GM18519 (cell line): ENCODE measurements at regions not wholly inside any gene's neighbourhood (a gene's known extent, or its start where the extent isn't known, plus 50 kb on each side); places are given as distances from the start of the nearest gene placed in this dataset.
"Not testable (repeated sequence)": the region's sequence is repeated elsewhere in the genome, so short reads cannot be mapped to it uniquely, and the experiment has no call there.

Experiments
- ATAC-seq: cut with Tn5 transposase; IDR thresholded peaks from one replicate; pipeline ENCODE4 v1.9.1; 2021; ENCODE audit warnings: mild to moderate bottlenecking, moderate library complexity; ENCODE audit not compliant: unreplicated experiment, low FRiP score

- no peak for ATAC-seq
These were observed 329.2 kb upstream of the PRR16 start for GRCh38 chr5:120134944-120135343.

- ATAC-seq, result no peak
These were observed 326.5 kb upstream of the PRR16 start for GRCh38 chr5:120137582-120137981.

DNA sequence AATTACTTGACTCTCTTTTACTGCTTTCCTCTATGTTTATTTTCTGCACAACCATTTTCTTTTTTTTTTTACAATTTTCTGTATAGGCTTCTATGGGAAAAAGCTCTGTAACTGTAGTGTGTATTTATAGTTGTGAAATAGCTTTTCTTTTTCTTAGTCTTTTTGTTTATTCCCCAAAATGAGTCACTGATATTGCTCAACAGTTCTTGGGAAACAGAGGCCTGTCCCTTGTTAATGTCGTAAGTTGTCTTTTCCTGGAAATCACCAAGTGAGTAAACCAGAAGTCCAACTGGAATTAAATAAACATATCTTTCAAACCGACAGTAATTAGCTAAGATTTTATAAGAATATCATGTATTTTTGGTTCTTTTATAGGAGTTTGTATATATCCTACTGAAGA, 325.1 kb upstream of the PRR16 start:
- ATAC-seq, result no peak

- ATAC-seq, result no peak
These were observed 323.6 kb upstream of the PRR16 start for GRCh38 chr5:120140501-120140900.

GRCh38 chr5:120141076-120141475, 323.0 kb upstream of the PRR16 start:
- no peak for ATAC-seq

GRCh38 chr5:120146787-120147186, 317.3 kb upstream of the PRR16 start:
- no peak for ATAC-seq

DNA sequence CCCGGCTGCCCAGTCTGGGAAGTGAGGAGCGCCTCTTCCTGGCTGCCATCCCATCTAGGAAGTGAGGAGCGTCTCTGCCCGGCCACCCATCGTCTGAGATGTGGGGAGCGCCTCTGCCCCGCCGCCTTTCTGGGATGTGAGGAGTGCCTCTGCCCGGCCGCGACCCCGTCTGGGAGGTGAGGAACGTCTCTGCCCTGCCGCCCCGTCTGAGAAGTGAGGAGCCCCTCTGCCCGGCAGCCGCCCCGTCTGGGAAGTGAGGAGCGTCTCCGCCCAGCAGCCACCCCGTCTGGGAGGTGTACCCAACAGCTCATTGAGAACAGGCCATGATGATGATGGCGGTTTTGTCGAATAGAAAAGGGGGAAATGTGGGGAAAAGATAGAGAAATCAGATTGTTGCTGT, 316.2 kb upstream of the PRR16 start:
- ATAC-seq, result not testable (repeated sequence)

GRCh38 chr5:120150770-120151169, 313.3 kb upstream of the PRR16 start:
- no peak for ATAC-seq

- ATAC-seq, result no peak
These were observed 312.9 kb upstream of the PRR16 start for GRCh38 chr5:120151181-120151580.

DNA sequence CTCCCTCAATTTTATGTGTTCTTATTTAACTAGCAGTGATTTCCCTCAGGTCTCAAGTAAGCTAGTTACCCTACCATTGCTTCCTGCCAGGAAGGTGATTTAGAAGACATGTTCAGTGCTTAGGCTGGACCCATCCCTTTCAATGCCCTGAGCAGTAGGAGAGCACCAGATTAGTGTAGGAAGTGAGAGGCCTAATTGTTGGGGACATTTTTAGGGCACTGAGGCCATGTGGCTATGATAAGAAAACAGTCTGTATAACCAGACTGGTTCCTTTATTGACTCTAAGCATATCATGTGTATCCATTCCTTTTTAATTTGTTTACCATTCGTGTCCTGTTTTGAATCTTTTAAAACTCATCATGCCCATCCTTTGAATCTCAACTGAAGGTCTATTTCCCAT, 312.3 kb upstream of the PRR16 start:
- ATAC-seq, result no peak

GRCh38 chr5:120152472-120152871, 311.6 kb upstream of the PRR16 start:
- no peak for ATAC-seq

GRCh38 chr5:120152931-120153330, 311.2 kb upstream of the PRR16 start:
- ATAC-seq, result no peak

- ATAC-seq, result no peak
These were observed 310.5 kb upstream of the PRR16 start for GRCh38 chr5:120153551-120153950.

DNA sequence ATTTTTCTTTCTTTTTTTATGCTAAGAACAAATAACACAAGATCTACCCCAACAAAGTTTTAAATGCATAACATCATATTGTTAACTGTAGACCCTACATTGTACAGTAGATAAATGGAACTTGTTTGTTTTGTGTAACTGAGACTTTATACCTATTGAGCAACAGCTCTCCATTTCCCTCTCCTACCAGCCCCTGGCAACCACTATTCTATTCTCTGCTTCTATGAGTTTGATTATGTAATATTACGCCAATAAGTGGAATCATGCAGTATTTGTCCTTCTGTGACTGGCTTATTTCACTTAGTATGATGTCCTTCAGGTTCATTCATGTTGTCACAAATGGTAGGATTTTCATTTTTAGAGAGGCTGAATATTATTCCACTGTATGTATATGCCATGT, 308.2 kb upstream of the PRR16 start:
- no peak for ATAC-seq

DNA sequence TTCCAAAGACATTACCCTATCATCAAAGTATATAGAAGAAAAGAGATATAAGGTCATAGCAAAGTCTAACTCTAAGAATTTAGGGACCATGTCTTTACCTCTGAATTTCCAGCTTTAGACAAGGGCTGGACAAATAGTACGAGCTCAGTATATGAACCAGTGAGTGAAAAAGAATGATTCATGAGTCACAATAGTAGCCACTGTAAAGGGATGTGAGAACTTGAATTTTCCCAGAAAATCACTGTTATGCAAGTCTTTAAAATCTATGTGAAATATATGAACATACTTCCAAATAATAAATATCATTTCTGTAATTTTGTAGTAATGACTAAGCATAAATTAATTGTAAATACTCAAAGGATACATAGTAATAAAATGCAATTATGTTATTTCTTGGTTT, 305.9 kb upstream of the PRR16 start:
- ATAC-seq, result no peak

DNA sequence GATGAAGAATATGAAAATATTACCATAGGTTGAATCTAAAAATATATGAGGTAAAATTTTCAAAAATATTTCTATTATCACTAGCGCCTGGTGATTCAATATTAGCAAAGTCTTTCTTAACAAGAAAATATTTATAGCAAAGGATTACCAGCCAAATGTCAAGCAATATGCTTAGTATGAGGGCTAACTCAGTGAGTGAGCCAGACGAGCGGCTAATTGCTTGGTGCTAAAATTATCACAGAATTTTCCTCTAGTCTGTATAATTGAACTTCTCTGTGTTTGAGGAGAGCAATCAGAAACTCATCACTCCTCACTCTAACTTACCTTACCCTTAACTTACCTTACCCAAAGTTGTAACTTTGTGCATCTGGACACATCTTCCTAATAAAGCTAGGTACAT, 304.9 kb upstream of the PRR16 start:
- ATAC-seq, result no peak

GRCh38 chr5:120160124-120160895, 303.8 kb upstream of the PRR16 start:
- ATAC-seq, result no peak

DNA sequence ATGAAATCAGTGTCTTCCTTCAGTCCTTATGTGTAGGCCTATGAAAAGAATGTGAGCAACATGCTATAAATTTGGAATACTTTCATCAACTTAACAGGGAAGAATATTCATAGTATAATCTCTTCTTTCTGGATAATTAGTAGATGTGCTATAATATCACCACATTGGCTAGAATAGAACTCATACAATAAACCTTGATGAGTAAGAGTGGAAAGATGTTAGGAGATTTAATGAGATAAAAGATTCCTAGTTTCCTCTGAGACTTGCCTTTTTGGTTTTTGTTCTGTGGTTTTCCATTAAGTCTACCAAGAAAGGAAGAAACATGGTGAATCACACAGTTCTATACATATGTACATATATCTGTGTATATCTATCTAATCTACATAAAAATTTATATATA, 301.8 kb upstream of the PRR16 start:
- ATAC-seq, result no peak

DNA sequence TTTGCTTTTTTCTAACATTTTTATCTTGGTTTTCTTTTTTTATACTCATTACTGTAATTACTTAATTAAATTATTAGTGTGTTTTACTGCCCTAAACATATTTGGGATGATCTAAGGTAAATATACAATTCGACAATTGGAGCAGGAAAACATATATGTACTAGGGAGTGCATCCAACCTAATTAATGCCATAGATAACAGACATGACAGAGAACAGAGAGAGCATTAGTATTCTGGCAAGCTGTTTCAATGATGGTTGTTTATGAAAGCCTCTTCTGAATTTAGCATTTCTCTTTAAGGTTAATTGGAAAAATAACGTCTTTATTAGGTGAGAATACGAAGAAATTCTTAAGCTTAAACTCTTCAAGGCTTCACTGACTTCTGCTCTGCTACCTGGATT, 300.1 kb upstream of the PRR16 start:
- ATAC-seq, result no peak

DNA sequence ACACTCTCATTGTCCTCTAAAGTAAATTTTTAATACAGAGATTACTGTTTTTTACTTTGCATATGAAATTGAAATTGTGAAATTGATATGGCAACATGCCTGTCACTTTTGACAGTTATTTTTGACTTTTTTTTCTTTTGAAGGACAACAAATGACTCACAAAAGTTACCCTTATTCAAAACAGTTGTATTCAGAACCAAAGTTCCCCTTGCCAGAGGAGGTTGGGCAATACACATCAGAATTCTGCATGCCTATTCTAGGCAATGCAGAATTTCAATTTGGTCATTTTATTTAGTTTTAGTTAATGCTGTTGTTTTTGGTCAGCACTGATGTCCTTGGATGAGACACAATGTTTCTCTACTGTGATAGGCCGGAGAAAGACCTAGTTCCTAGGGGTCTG, 299.1 kb upstream of the PRR16 start:
- no peak for ATAC-seq

DNA sequence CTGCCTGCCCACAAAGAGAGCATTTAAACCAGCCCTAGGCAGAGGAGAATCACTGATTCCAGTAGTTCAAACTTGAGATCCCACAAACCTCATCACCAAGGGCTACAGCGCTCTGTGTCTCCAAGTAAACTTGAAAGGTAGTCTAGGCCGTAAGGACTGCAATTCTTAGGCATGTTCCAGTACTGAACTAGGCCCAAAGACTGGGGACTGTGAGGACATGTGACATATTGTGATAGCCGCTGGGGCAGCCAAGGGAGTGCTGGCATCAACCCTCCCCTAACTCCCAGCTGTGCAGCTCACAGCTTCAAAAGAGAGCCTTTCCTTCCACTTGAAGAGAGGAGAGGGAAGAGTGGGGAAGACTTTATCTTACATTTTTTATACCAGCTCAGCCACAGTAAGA, 291.0 kb upstream of the PRR16 start:
- no peak for ATAC-seq

- ATAC-seq, result no peak
These were observed 290.0 kb upstream of the PRR16 start for GRCh38 chr5:120174089-120174488.

DNA sequence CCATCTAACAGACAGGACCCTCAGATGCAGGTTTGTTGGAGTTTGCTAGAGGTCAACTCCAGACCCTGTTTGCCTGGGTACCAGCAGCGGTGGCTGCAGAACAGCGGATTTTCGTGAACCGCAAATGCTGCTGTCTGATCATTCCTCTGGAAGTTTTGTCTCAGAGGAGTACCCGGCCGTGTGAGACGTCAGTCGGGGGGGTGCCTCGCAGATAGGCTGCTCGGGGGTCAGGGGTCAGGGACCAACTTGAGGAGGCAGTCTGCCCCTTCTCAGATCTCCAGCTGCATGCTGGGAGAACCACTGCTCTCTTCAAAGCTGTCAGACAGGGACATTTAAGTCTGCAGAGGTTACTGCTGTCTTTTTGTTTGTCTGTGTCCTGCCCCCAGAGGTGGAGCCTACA, 282.9 kb upstream of the PRR16 start:
- ATAC-seq, result not testable (repeated sequence)
